Ectodermal cell (in vitro differentiated cells): ENCODE measurements at regions not wholly inside any gene's neighbourhood (a gene's known extent, or its start where the extent isn't known, plus 50 kb on each side); places are given as distances from the start of the nearest gene placed in this dataset.

Source experiments
- H3K27ac ChIP-seq: 2 replicates; pipeline ENCODE4 v1.7.0; 2013; ENCODE audit warnings: mild to moderate bottlenecking, low read depth, low read length; ENCODE audit not compliant: insufficient read depth, poor library complexity, severe bottlenecking
- H3K27me3 ChIP-seq: 2 replicates; pipeline ENCODE4 v1.7.0; 2013; ENCODE audit warnings: mild to moderate bottlenecking, low read length; ENCODE audit not compliant: insufficient read depth, control insufficient read depth, poor library complexity, severe bottlenecking
- H3K36me3 ChIP-seq: one replicate; pipeline ENCODE4 v1.7.0; 2013; ENCODE audit warnings: low read length; ENCODE audit not compliant: control insufficient read depth, insufficient read depth
- H3K4me1 ChIP-seq: one replicate; pipeline ENCODE4 v1.7.0; 2013; ENCODE audit warnings: low read length; ENCODE audit not compliant: control insufficient read depth, insufficient read depth
- H3K4me3 ChIP-seq: 2 replicates; pipeline ENCODE4 v1.7.0; 2013; ENCODE audit warnings: low read depth, low read length, control low read depth; ENCODE audit not compliant: insufficient read depth
- H3K9me3 ChIP-seq: 2 replicates; pipeline ENCODE4 v1.7.0; 2013; ENCODE audit warnings: mild to moderate bottlenecking, low read length, moderate library complexity; ENCODE audit not compliant: control insufficient read depth
- WGBS, 2 experiments: methylation state at CpG; one replicate each; pipeline ENCODE4 v1.1.7; 2013; ENCODE audit warnings: missing lambda C conversion rate in 2 of 2; 5-methylcytosine and 5-hydroxymethylcytosine counted together

DNA sequence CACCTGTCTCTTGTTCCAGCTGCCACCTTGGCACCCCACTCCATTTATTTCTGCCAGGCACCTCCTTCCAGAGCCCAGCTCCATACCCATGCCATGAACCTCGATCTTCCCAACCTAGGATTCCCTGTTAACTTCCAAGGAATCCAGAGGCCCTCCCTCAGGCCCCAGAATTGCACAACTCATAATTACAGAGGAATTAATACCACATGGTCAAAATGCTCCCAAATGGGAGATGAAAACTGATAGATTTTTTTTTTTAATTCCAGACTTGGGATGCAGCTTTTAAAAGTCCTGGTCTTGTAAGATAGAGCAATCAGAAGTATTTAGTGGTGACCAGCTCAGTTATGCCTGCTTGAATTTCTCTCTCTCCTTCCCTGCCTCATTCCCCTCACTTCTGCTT is 96.2 kb upstream of the CCDC112 start:
- H3K36me3 ChIP-seq = no peaks in the 10 kb centered on the region
- H3K27me3 ChIP-seq = no peaks in the 10 kb centered on the region
- no peak overlapping the region for H3K27ac ChIP-seq
- no peaks in the 10 kb centered on the region for H3K4me1 ChIP-seq
- 72 to 97% methylated on average over 1 of the region's 1 CpG for WGBS, 2 experiments
- no peak overlapping the region for H3K4me3 ChIP-seq
- no peaks in the 10 kb centered on the region for H3K9me3 ChIP-seq

DNA sequence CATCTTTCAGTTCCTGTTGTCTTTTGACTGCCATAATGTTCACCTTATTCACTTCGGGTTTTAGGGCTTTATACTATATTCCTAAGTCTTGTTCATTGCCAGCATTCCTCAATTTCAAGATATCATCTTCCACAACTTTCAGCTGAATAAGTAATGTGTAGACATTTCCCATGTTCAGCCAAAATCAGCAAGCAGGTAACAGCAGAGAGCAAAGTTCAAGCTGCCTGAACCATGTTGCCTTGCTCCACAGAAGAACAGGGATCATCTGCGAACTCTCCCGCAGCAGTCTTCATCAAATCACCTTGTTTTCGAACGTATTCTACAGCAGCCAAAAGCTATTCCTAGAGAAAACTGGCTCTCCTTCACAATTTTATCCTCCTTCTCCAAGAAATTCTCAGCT is 95.3 kb upstream of the CCDC112 start:
- no peaks in the 10 kb centered on the region for H3K36me3 ChIP-seq
- H3K27me3 ChIP-seq = no peaks in the 10 kb centered on the region
- no peak overlapping the region for H3K27ac ChIP-seq
- no peaks in the 10 kb centered on the region for H3K4me1 ChIP-seq
- no peaks in the 10 kb centered on the region for H3K9me3 ChIP-seq
- H3K4me3 ChIP-seq = no peak overlapping the region
- WGBS, 2 experiments = 93 to 97% methylated on average over 5 of the region's 5 CpGs

DNA sequence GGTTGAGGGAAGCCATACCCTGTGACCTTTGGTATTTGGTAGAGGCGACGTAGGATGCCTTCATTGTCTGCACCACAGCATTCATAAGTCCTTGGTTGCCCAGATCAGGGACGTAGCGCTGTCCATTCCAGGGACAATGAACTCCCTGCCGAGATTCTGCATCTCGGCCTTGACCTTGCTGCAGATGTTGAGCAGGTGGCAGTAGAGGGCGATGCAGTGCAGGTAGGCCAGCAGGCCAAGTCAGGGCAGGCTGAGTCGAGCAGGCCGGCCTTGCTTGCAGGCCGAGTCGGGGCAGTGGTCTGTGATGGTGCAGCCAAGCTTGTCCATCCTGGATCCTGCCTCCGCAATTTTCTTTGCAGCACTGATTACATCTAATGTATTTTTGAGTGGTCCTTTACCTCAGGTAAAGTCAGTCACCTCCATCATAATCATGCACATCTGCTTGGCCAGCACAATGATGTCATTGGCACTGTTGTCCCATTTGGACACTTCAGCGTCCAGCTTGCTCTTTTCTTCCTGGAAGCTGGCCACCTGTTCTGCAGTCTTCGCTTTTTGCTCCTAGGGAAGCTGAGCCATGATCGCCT is 93.4 kb upstream of the CCDC112 start:
- no peaks in the 10 kb centered on the region for H3K27me3 ChIP-seq
- 84 to 86% methylated on average over 15 of the region's 15 CpGs for WGBS, 2 experiments
- no peak overlapping the region for H3K27ac ChIP-seq
- H3K9me3 ChIP-seq = no peaks in the 10 kb centered on the region
- H3K4me1 ChIP-seq = no peaks in the 10 kb centered on the region
- no peak overlapping the region for H3K4me3 ChIP-seq
- H3K36me3 ChIP-seq = no peaks in the 10 kb centered on the region

DNA sequence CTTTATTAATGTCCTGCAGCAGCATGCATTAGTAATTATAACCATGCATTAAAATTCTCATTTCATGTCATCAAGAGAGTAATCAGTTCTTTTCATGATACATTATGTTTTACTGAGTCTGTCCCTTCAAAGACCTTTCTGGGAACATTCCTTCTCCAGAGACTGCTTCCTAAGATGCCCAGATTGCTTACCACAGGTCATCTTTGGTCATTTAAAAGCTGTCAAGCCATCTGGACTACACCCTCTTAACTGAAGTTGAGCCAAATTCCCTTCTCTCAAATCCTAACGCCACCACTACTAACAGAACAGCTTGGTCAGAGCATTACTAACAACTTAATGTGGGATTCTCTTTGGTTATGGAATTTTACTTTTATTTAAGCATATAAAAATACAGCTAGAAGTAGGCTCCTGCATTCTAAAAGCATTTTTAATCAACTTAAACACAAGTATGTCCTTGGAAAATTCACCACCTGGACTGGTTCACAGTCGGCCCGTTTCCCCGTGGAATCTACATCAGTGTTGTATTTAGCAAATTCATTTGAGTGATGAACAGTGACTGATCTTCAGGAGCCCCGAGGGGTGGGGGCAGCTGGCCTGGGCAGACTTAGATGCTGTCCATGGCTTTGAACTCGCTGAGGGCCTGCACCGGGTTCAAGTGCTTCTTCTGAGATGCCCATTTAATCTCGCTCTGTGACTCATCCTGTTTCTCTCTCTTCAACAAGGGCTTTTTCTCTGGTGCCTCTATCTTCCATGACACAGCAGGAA is 92.8 kb upstream of the CCDC112 start:
- Histone ChIP-seq H3K36me3 (no peaks in the 10 kb centered on the region), H3K4me1 (no peaks in the 10 kb centered on the region), H3K9me3 (no peaks in the 10 kb centered on the region), H3K4me3 (no peak overlapping the region), H3K27me3 (no peaks in the 10 kb centered on the region), H3K27ac (no peak overlapping the region)
- WGBS, 2 experiments = 93 to 95% methylated on average over 7 to 8 of the region's 8 CpGs

DNA sequence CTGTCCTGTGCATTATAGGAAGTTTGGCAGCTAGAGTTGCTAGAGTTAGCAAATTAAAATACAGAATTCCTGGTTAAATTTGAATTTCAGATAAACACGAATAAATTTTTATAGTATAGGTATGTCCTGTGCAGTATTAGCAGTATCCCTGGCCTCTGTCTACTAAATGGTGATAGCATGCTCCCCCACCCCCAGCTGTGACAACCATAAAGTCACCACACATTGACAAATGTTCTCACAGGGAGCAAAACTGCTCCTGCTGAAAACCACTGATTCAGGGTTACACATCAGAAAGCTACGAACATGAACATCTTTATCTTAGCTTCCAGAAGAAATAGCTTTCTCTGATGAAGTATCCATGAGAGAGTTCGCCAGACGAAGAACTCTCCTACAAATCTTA is 91.8 kb upstream of the CCDC112 start:
- H3K9me3 ChIP-seq = no peaks in the 10 kb centered on the region
- no peaks in the 10 kb centered on the region for H3K27me3 ChIP-seq
- WGBS, 2 experiments = 89 to 96% methylated on average over 2 to 4 of the region's 4 CpGs
- no peak overlapping the region for H3K27ac ChIP-seq
- H3K4me3 ChIP-seq = no peak overlapping the region
- H3K4me1 ChIP-seq = no peaks in the 10 kb centered on the region
- H3K36me3 ChIP-seq = no peaks in the 10 kb centered on the region

DNA sequence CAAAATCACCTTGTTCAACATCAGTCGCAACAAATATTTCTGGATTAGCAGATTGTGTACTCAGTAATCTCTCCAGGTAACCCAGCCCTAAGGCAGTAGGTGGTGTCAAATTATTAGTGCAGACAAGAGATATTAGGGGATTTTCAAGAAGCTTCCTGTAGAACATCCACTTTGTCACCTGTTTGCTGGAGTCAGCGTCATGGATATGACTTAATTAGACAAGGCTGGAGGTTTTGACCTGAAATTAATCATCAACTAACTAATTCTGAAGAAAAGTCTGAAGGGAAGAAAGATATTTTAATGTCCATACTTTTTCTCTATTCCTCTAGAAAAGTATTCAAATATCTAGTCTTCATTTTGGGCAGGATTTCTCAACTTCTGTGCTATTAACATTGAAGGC is 91.4 kb upstream of the CCDC112 start:
- Histone ChIP-seq H3K4me1 (no peaks in the 10 kb centered on the region), H3K9me3 (no peaks in the 10 kb centered on the region), H3K27me3 (no peaks in the 10 kb centered on the region), H3K36me3 (no peaks in the 10 kb centered on the region), H3K27ac (no peak overlapping the region), H3K4me3 (no peak overlapping the region)
- WGBS, 2 experiments = 93 to 100% methylated on average over 2 of the region's 2 CpGs

DNA sequence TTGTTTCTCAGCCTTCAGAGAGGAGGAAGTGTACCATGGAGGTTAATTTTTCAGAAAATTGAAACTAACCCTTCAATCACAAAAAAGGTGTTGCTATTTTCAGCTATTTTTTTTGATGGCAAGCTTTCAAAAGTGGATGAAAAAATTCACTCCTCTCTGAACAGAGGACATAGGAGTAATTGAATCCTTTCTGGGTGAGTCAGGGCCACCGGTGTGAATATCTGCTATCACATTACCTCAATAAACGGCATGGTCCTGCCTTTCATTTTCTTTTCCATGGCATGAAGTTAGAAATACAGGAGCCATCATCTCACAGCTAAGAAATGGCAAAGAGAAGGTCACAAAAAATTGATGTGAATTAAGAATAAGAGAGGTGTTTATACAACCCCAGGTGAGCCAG is 90.2 kb upstream of the CCDC112 start:
- 98 to 100% methylated on average over 2 of the region's 2 CpGs for WGBS, 2 experiments
- Histone ChIP-seq H3K9me3 (no peaks in the 10 kb centered on the region), H3K27ac (no peak overlapping the region), H3K4me3 (no peak overlapping the region), H3K4me1 (no peaks in the 10 kb centered on the region), H3K27me3 (no peaks in the 10 kb centered on the region), H3K36me3 (no peaks in the 10 kb centered on the region)

DNA sequence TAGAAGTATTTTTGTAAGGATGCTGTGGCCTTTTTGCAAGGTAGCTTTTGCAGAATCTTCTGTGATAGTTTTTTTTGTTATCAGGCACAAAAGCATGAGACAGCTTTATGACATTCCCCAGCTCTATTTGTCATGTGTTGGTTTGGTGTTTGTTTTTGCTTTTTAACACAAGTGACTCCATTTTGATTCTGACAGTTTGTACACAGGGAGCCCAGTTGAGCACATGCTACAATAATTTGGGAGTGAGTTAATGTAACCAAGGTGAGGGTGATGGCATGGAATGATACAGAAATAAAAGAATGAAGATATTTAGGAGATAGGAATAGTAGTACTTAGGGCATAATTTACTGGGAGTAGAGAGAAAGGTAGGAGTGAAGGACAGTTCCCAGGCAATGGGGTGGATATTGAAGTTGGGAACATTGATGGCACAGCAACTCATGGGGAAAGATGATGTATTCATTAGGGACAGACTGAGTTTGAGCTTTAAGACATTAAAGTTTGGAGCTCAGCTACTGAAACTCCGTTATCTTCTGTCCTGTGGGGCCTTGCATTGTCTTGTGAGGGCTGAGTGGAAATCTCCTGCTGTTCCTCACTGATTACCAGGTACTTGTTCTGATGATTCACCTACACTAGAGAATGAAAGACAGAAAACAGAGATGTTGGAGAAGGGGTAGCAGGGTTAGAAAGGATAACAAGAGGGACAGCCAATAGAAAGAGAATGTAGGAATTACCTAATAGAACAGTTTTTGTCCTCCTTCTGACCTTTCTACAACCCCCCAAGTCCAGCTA is 88.3 kb upstream of the CCDC112 start:
- 53 to 57% methylated on average over 1 of the region's 1 CpG for whole genome bisulfite sequencing, 2 experiments
- H3K4me1 ChIP-seq = no peaks in the 10 kb centered on the region
- no peaks in the 10 kb centered on the region for H3K9me3 ChIP-seq
- H3K36me3 ChIP-seq = no peaks in the 10 kb centered on the region
- no peak overlapping the region for H3K27ac ChIP-seq
- no peak overlapping the region for H3K4me3 ChIP-seq
- H3K27me3 ChIP-seq = no peaks in the 10 kb centered on the region

DNA sequence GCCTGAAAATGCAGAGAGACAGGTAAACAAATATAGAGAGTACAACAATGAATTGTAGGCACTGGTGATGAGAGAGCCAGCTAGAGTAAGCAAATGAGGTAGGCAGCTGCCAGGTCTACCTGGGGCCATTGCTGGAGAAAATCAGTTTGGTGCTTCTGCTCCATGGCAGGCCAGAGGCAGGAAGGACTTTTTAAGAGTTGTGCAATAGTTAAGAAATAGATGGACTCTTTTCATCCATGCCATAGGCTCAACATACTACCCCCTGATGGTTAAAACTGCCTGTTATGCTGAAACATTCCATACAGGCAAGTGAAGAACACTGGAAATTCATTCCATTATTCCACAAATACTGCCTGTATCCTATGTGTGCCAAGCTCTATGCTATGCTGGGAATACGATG is 86.5 kb upstream of the CCDC112 start:
- Histone ChIP-seq H3K4me3 (no peak overlapping the region), H3K9me3 (no peaks in the 10 kb centered on the region), H3K4me1 (no peaks in the 10 kb centered on the region), H3K27me3 (no peaks in the 10 kb centered on the region), H3K36me3 (no peaks in the 10 kb centered on the region), H3K27ac (no peak overlapping the region)
- WGBS, 2 experiments = 95 to 100% methylated on average over 1 of the region's 1 CpG

DNA sequence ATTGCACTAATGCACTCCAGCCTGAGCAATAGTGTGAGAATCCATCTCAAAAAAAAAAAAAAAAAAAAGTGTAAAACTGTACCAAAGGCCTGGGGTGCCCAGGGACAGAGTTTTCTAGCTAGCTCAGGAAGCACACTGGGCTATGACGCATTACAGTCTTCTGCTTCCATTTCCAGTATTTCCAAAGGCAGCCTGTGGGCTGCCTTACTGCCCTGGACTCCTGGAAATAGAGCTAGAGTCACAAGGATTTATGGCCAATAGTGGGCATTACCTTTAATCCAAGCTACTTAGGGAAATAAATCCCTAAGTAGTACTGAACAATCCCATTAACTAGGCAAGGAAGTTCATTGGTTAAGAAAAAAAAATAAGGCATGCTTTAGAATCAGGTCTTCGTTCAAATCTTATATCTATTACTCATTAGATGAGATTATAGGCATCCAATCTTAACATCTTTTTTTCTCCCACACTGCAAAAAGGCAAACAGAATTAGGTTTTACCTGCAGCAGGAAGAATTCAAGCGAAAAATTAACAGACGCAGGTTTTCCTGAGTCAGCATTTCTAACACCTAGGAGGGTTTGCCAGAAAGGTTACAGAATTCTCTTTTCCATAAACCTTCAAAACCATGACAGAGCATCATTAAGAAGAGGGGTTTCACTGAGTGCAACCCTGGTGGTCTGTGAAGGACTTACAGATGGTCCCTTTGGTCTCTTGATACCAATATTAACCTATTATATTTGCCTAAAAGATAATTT is 85.6 kb upstream of the CCDC112 start:
- WGBS, 2 experiments = 88 to 94% methylated on average over 4 of the region's 4 CpGs
- Histone ChIP-seq H3K36me3 (no peaks in the 10 kb centered on the region), H3K4me1 (no peaks in the 10 kb centered on the region), H3K9me3 (no peaks in the 10 kb centered on the region), H3K27ac (no peak overlapping the region), H3K27me3 (no peaks in the 10 kb centered on the region), H3K4me3 (no peak overlapping the region)
